ENCODE measurements at regions not wholly inside any gene's neighbourhood (a gene's known extent, or its start where the extent isn't known, plus 50 kb on each side); places are given as distances from the start of the nearest gene placed in this dataset.

DNA sequence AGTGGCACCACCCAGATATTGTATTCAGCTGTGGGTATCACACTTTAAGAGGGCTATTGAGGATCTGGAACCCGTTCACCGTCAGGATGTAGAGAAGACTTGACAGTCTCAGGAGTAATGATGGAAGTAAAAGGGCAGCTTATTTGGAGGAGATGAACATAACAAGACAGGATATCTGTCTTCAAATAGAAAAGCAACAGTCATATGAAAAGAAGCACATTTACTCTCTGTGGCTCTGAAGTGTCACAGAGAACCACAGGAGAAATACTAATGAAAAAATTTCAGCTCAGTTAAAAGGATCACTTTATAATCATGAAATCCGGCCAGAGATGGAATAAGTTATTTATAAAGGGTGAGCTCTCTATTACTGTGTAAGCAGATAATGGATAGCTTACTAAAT is 200.8 kb downstream of the FAM76B start:
- TF ChIP-seq TCF12 (IDR thresholded peaks at IDR 0.05; ENCODE audit: low read depth) (no peak), EGR1 (IDR thresholded peaks at IDR 0.05) (no peak), ZBTB7A (IDR thresholded peaks at IDR 0.05; ENCODE audit: low read depth) (no peak), EP300 (IDR thresholded peaks at IDR 0.05; ENCODE audit: borderline replicate concordance) (no peak), NFIC (IDR thresholded peaks at IDR 0.05) (no peak)
- TF ChIP-seq, protein P1, sequence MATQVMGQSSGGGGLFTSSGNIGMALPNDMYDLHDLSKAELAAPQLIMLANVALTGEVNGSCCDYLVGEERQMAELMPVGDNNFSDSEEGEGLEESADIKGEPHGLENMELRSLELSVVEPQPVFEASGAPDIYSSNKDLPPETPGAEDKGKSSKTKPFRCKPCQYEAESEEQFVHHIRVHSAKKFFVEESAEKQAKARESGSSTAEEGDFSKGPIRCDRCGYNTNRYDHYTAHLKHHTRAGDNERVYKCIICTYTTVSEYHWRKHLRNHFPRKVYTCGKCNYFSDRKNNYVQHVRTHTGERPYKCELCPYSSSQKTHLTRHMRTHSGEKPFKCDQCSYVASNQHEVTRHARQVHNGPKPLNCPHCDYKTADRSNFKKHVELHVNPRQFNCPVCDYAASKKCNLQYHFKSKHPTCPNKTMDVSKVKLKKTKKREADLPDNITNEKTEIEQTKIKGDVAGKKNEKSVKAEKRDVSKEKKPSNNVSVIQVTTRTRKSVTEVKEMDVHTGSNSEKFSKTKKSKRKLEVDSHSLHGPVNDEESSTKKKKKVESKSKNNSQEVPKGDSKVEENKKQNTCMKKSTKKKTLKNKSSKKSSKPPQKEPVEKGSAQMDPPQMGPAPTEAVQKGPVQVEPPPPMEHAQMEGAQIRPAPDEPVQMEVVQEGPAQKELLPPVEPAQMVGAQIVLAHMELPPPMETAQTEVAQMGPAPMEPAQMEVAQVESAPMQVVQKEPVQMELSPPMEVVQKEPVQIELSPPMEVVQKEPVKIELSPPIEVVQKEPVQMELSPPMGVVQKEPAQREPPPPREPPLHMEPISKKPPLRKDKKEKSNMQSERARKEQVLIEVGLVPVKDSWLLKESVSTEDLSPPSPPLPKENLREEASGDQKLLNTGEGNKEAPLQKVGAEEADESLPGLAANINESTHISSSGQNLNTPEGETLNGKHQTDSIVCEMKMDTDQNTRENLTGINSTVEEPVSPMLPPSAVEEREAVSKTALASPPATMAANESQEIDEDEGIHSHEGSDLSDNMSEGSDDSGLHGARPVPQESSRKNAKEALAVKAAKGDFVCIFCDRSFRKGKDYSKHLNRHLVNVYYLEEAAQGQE (IDR thresholded peaks at IDR 0.05; ENCODE audit: low read depth): no peak

DNA sequence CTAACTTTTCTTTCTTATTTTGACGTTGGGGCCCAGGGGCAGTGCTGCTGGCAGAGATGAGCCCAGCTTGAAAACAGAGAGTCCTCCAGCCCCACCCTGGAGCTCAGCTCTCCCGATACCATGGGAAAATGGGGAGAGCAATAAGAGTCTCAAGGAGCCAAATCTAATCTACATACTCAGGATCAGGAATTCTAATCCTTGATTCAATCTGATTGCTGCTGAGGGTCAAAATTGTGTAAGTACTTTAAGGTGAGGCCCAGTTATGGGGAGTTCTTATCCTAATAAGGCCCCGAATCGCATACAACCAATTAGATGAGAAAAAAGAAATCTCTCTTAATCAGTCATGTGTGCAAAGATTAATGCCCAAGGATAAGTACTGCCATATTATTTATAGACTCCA is 202.9 kb downstream of the FAM76B start:
- TF ChIP-seq EP300 (IDR thresholded peaks at IDR 0.05; ENCODE audit: borderline replicate concordance) (no peak), YY1 (IDR thresholded peaks at IDR 0.05; ENCODE audit: low read depth) (no peak), CEBPB (IDR thresholded peaks at IDR 0.05) (no peak), TAF1 (IDR thresholded peaks at IDR 0.05; ENCODE audit: low read depth) (no peak), TEAD4 (IDR thresholded peaks at IDR 0.05) (no peak), NFIC (IDR thresholded peaks at IDR 0.05) (no peak), CREB1 (IDR thresholded peaks at IDR 0.05; ENCODE audit: low read depth) (no peak), EGR1 (IDR thresholded peaks at IDR 0.05) (no peak), RAD21 (IDR thresholded peaks at IDR 0.05; ENCODE audit: low read depth) (no peak), TCF12 (IDR thresholded peaks at IDR 0.05; ENCODE audit: low read depth) (no peak), ZBTB7A (IDR thresholded peaks at IDR 0.05; ENCODE audit: low read depth) (no peak), FOXM1 (IDR thresholded peaks at IDR 0.05; ENCODE audit: borderline replicate concordance, low read depth) (no peak)
- TF ChIP-seq, protein P2, sequence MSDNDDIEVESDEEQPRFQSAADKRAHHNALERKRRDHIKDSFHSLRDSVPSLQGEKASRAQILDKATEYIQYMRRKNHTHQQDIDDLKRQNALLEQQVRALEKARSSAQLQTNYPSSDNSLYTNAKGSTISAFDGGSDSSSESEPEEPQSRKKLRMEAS (IDR thresholded peaks at IDR 0.05): no peak
- TF ChIP-seq, protein P1 (IDR thresholded peaks at IDR 0.05; ENCODE audit: low read depth): no peak
- TF ChIP-seq, protein P3, sequence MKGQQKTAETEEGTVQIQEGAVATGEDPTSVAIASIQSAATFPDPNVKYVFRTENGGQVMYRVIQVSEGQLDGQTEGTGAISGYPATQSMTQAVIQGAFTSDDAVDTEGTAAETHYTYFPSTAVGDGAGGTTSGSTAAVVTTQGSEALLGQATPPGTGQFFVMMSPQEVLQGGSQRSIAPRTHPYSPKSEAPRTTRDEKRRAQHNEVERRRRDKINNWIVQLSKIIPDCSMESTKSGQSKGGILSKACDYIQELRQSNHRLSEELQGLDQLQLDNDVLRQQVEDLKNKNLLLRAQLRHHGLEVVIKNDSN (IDR thresholded peaks at IDR 0.05): no peak

DNA sequence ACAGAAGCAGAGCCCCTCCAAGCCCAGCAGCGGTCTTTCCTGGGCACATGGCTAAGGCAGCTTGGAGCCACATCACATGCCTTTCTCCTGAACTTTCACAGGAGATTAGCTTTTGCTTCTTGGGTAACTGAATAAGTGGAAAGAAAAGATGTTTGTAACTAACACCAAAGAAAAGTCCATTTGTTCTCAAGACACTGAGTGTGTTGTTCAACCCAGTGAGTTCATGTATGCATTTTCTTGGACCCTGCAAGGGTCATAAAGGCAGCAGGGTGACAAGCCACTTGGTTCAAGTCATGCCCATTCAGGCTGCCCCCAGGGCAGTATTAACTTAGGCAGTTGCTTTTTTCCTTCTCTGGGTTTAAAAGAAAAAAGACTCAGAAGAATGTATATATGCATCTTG is 203.4 kb downstream of the FAM76B start:
- TF ChIP-seq TCF12 (IDR thresholded peaks at IDR 0.05; ENCODE audit: low read depth) (no peak), EGR1 (IDR thresholded peaks at IDR 0.05) (no peak), NFIC (IDR thresholded peaks at IDR 0.05) (no peak), FOXM1 (IDR thresholded peaks at IDR 0.05; ENCODE audit: borderline replicate concordance, low read depth) (no peak), TEAD4 (IDR thresholded peaks at IDR 0.05) (no peak), YY1 (IDR thresholded peaks at IDR 0.05; ENCODE audit: low read depth) (no peak), CREB1 (IDR thresholded peaks at IDR 0.05; ENCODE audit: low read depth) (no peak), TAF1 (IDR thresholded peaks at IDR 0.05; ENCODE audit: low read depth) (no peak), EP300 (IDR thresholded peaks at IDR 0.05; ENCODE audit: borderline replicate concordance) (no peak), ZBTB7A (IDR thresholded peaks at IDR 0.05; ENCODE audit: low read depth) (no peak), RAD21 (IDR thresholded peaks at IDR 0.05; ENCODE audit: low read depth) (no peak), CEBPB (IDR thresholded peaks at IDR 0.05) (no peak)
- TF ChIP-seq, protein P1 (IDR thresholded peaks at IDR 0.05; ENCODE audit: low read depth): no peak
- TF ChIP-seq, protein P2 (IDR thresholded peaks at IDR 0.05): no peak
- TF ChIP-seq, protein P3 (IDR thresholded peaks at IDR 0.05): no peak

DNA sequence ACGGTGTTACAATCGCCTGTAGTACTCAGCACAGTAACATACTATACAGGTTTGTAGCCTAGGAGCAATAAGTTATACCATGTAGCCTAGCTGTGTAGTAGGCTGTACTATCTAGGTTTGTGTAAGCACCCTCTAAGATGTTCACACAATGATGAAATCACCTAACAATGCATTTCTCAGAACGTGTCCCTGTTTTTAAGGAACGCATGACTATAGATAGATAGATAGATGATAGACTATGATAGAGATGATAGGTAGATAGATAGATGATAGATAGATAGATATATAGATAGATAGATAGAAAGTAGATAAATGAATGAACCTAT is 203.9 kb downstream of the FAM76B start:
- TF ChIP-seq FOXM1 (IDR thresholded peaks at IDR 0.05; ENCODE audit: borderline replicate concordance, low read depth) (no peak), CREB1 (IDR thresholded peaks at IDR 0.05; ENCODE audit: low read depth) (no peak), EP300 (IDR thresholded peaks at IDR 0.05; ENCODE audit: borderline replicate concordance) (no peak), NFIC (IDR thresholded peaks at IDR 0.05) (no peak), ZBTB7A (IDR thresholded peaks at IDR 0.05; ENCODE audit: low read depth) (no peak), RAD21 (IDR thresholded peaks at IDR 0.05; ENCODE audit: low read depth) (no peak), CEBPB (IDR thresholded peaks at IDR 0.05) (no peak), EGR1 (IDR thresholded peaks at IDR 0.05) (no peak), TCF12 (IDR thresholded peaks at IDR 0.05; ENCODE audit: low read depth) (no peak), TAF1 (IDR thresholded peaks at IDR 0.05; ENCODE audit: low read depth) (no peak), YY1 (IDR thresholded peaks at IDR 0.05; ENCODE audit: low read depth) (no peak), TEAD4 (IDR thresholded peaks at IDR 0.05) (no peak)
- TF ChIP-seq, protein P2 (IDR thresholded peaks at IDR 0.05): no peak
- TF ChIP-seq, protein P1 (IDR thresholded peaks at IDR 0.05; ENCODE audit: low read depth): no peak
- TF ChIP-seq, protein P3 (IDR thresholded peaks at IDR 0.05): no peak
